ENCODE measurements at regions not wholly inside any gene's neighbourhood (a gene's known extent, or its start where the extent isn't known, plus 50 kb on each side); places are given as distances from the start of the nearest gene placed in this dataset.

GRCh38 chr18:39909706-39910105, 2045.3 kb upstream of the PIK3C3 start:
- TF ChIP-seq, protein P1, sequence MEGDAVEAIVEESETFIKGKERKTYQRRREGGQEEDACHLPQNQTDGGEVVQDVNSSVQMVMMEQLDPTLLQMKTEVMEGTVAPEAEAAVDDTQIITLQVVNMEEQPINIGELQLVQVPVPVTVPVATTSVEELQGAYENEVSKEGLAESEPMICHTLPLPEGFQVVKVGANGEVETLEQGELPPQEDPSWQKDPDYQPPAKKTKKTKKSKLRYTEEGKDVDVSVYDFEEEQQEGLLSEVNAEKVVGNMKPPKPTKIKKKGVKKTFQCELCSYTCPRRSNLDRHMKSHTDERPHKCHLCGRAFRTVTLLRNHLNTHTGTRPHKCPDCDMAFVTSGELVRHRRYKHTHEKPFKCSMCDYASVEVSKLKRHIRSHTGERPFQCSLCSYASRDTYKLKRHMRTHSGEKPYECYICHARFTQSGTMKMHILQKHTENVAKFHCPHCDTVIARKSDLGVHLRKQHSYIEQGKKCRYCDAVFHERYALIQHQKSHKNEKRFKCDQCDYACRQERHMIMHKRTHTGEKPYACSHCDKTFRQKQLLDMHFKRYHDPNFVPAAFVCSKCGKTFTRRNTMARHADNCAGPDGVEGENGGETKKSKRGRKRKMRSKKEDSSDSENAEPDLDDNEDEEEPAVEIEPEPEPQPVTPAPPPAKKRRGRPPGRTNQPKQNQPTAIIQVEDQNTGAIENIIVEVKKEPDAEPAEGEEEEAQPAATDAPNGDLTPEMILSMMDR (IDR thresholded peaks at IDR 0.05): no peak
- TF ChIP-seq POLR2A (IDR thresholded peaks at IDR 0.05): no peak
